ENCODE measurements at regions not wholly inside any gene's neighbourhood (a gene's known extent, or its start where the extent isn't known, plus 50 kb on each side); places are given as distances from the start of the nearest gene placed in this dataset.

- H3K36me3 ChIP-seq (ENCODE audit: insufficient read depth, low read length) = no peaks in the 10 kb centered on the region
- no peak overlapping the region for H3K4me2 ChIP-seq (ENCODE audit: low read length)
- BruUV-seq (replicated peaks) = no TSS peak
- H4K20me1 ChIP-seq (ENCODE audit: insufficient read depth, low read length) = no peaks in the 10 kb centered on the region
- H3K9me3 ChIP-seq (ENCODE audit: low read length) = no peaks in the 10 kb centered on the region
- H3K4me1 ChIP-seq (ENCODE audit: insufficient read depth, low read length, poor library complexity, severe bottlenecking) = no peaks in the 10 kb centered on the region
- ChIA-PET POLR2A (no interaction called here), CTCF (ENCODE audit: unreplicated experiment) (no interaction called here)
- no peaks in the 10 kb centered on the region for H3K79me2 ChIP-seq (ENCODE audit: insufficient read depth, low read depth, low read length)
- DNase-seq (ENCODE audit: low spot score) = no peak
- no peaks in the 10 kb centered on the region for H3K9me2 ChIP-seq (ENCODE audit: insufficient read depth, low read length)
- no peak overlapping the region for H3K4me3 ChIP-seq (ENCODE audit: low read depth, low read length, poor library complexity, severe bottlenecking)
- no peak overlapping the region for H2AFZ ChIP-seq (ENCODE audit: low read length)
- TF ChIP-seq EZH2phosphoT487 (IDR thresholded peaks at IDR 0.05; ENCODE audit: borderline replicate concordance, low read depth, low read length) = no peak
- no peak for TF ChIP-seq CTCF (conservative IDR thresholded peaks at IDR 0.05; ENCODE audit: low read length)
- H3K27ac ChIP-seq (ENCODE audit: low read depth, low read length, poor library complexity, severe bottlenecking) = no peak overlapping the region
- intact Hi-C loops (cut with micrococcal nuclease; ENCODE audit: unreplicated experiment) = no loop called here
Measured at GRCh38 chr6:3635482-3635881, 116.0 kb downstream of the PXDC1 start.

GRCh38 chr6:3634280-3634816, 117.2 kb downstream of the PXDC1 start:
- no peak for DNase-seq (ENCODE audit: low spot score)
- Histone ChIP-seq H3K36me3 (ENCODE audit: insufficient read depth, low read length) (no peaks in the 10 kb centered on the region), H2AFZ (ENCODE audit: low read length) (no peak overlapping the region), H3K4me2 (ENCODE audit: low read length) (no peak overlapping the region), H3K4me3 (ENCODE audit: low read depth, low read length, poor library complexity, severe bottlenecking) (no peak overlapping the region), H3K9me2 (ENCODE audit: insufficient read depth, low read length) (no peaks in the 10 kb centered on the region), H3K9me3 (ENCODE audit: low read length) (no peaks in the 10 kb centered on the region), H3K4me1 (ENCODE audit: insufficient read depth, low read length, poor library complexity, severe bottlenecking) (no peaks in the 10 kb centered on the region), H4K20me1 (ENCODE audit: insufficient read depth, low read length) (no peaks in the 10 kb centered on the region), H3K27ac (ENCODE audit: low read depth, low read length, poor library complexity, severe bottlenecking) (no peak overlapping the region), H3K79me2 (ENCODE audit: insufficient read depth, low read depth, low read length) (no peaks in the 10 kb centered on the region)
- TF ChIP-seq EZH2phosphoT487 (IDR thresholded peaks at IDR 0.05; ENCODE audit: borderline replicate concordance, low read depth, low read length) (no peak), CTCF (conservative IDR thresholded peaks at IDR 0.05; ENCODE audit: low read length) (no peak)
- CTCF ChIA-PET (ENCODE audit: unreplicated experiment) = no interaction called here
- intact Hi-C loops (cut with micrococcal nuclease; ENCODE audit: unreplicated experiment) = no loop called here
- POLR2A ChIA-PET = no interaction called here
- BruUV-seq (replicated peaks) = no TSS peak

GRCh38 chr6:3633711-3634110, 117.8 kb downstream of the PXDC1 start:
- no TSS peak for BruUV-seq (replicated peaks)
- DNase-seq (ENCODE audit: low spot score) = no peak
- CTCF ChIA-PET (ENCODE audit: unreplicated experiment) = no interaction called here

More at GRCh38 chr6:3633711-3634110, 117.8 kb downstream of the PXDC1 start:
- Histone ChIP-seq H3K4me3 (ENCODE audit: low read depth, low read length, poor library complexity, severe bottlenecking) (no peak overlapping the region), H3K9me3 (ENCODE audit: low read length) (no peaks in the 10 kb centered on the region), H3K79me2 (ENCODE audit: insufficient read depth, low read depth, low read length) (no peaks in the 10 kb centered on the region), H3K4me2 (ENCODE audit: low read length) (no peak overlapping the region), H3K36me3 (ENCODE audit: insufficient read depth, low read length) (no peaks in the 10 kb centered on the region), H3K27ac (ENCODE audit: low read depth, low read length, poor library complexity, severe bottlenecking) (no peak overlapping the region), H3K9me2 (ENCODE audit: insufficient read depth, low read length) (no peaks in the 10 kb centered on the region), H3K4me1 (ENCODE audit: insufficient read depth, low read length, poor library complexity, severe bottlenecking) (no peaks in the 10 kb centered on the region), H4K20me1 (ENCODE audit: insufficient read depth, low read length) (no peaks in the 10 kb centered on the region), H2AFZ (ENCODE audit: low read length) (no peak overlapping the region)
- POLR2A ChIA-PET = no interaction called here
- TF ChIP-seq EZH2phosphoT487 (IDR thresholded peaks at IDR 0.05; ENCODE audit: borderline replicate concordance, low read depth, low read length) (no peak), CTCF (conservative IDR thresholded peaks at IDR 0.05; ENCODE audit: low read length) (no peak)
- intact Hi-C loops (cut with micrococcal nuclease; ENCODE audit: unreplicated experiment) = no loop called here

All from OCI-LY7 (cell line).